ENCODE measurements at regions not wholly inside any gene's neighbourhood (a gene's known extent, or its start where the extent isn't known, plus 50 kb on each side); places are given as distances from the start of the nearest gene placed in this dataset.

- no peak overlapping the region for H3K4me3 ChIP-seq (ENCODE audit: low read depth, low read length)
- no peak for TF ChIP-seq CTCF (conservative IDR thresholded peaks at IDR 0.05; ENCODE audit: low read depth, low read length)
These were observed 1221.5 kb upstream of the ALCAM start for GRCh38 chr3:104145164-104145563.

GRCh38 chr3:104149154-104149553 lies 1217.6 kb upstream of the ALCAM start:
- TF ChIP-seq CTCF (conservative IDR thresholded peaks at IDR 0.05; ENCODE audit: low read depth, low read length): no peak

More at GRCh38 chr3:104145164-104145563, 1221.5 kb upstream of the ALCAM start:
- no peak for DNase-seq (ENCODE audit: low read depth)

GRCh38 chr3:104150724-104151123 lies 1216.0 kb upstream of the ALCAM start:
- DNase-seq (ENCODE audit: low read depth): no peak
- no peak for TF ChIP-seq CTCF (conservative IDR thresholded peaks at IDR 0.05; ENCODE audit: low read depth, low read length)
- H3K4me3 ChIP-seq (ENCODE audit: low read depth, low read length): no peak overlapping the region

More at GRCh38 chr3:104149154-104149553, 1217.6 kb upstream of the ALCAM start:
- H3K4me3 ChIP-seq (ENCODE audit: low read depth, low read length): no peak overlapping the region
- no peak for DNase-seq (ENCODE audit: low read depth)

GRCh38 chr3:104154896-104155295 lies 1211.8 kb upstream of the ALCAM start:
- no peak for TF ChIP-seq CTCF (conservative IDR thresholded peaks at IDR 0.05; ENCODE audit: low read depth, low read length)
- DNase-seq (ENCODE audit: low read depth): no peak

GRCh38 chr3:104165866-104166265 lies 1200.8 kb upstream of the ALCAM start:
- no peak for DNase-seq (ENCODE audit: low read depth)
- TF ChIP-seq CTCF (conservative IDR thresholded peaks at IDR 0.05; ENCODE audit: low read depth, low read length): no peak
- H3K4me3 ChIP-seq (ENCODE audit: low read depth, low read length): no peak overlapping the region

More at GRCh38 chr3:104154896-104155295, 1211.8 kb upstream of the ALCAM start:
- H3K4me3 ChIP-seq (ENCODE audit: low read depth, low read length): no peak overlapping the region

GRCh38 chr3:104168386-104168785 lies 1198.3 kb upstream of the ALCAM start:
- no peak for TF ChIP-seq CTCF (conservative IDR thresholded peaks at IDR 0.05; ENCODE audit: low read depth, low read length)
- no peak for DNase-seq (ENCODE audit: low read depth)
- H3K4me3 ChIP-seq (ENCODE audit: low read depth, low read length): no peak overlapping the region

- no peak overlapping the region for H3K4me3 ChIP-seq (ENCODE audit: low read depth, low read length)
- no peak for DNase-seq (ENCODE audit: low read depth)
- no peak for TF ChIP-seq CTCF (conservative IDR thresholded peaks at IDR 0.05; ENCODE audit: low read depth, low read length)
These were observed 1191.0 kb upstream of the ALCAM start for GRCh38 chr3:104175696-104176095.
